Germinal center (tissue), 1 donor: ENCODE measurements at regions not wholly inside any gene's neighbourhood (a gene's known extent, or its start where the extent isn't known, plus 50 kb on each side); places are given as distances from the start of the nearest gene placed in this dataset.
A peak's percentile ranks its signal among the peaks of the same experiment; 100 is the strongest.

Experiments
- DNase-seq: peaks from one replicate; pipeline ENCODE4 v3.0.0; 2012; ENCODE audit warnings: mixed read lengths, low spot score

DNA sequence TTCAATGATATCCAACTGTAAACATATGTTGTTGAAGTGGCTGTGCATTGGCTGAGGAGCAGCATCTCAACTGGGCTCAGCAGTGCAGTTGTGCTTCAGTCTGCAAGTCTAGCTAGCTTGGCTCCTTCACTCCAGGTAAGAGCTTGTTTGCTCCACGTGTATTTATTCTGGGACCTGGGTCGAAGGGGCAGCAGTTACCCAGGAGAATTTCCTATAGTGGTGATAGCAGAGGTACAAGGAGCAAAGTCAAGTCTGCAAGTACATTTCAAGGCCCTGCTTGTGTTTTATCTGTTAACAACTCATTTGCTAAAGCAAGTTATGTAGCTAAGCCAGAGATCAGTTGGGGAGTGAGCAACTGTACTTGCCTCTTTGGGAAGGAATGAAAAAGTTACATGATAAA, 286.2 kb upstream of the UMPS start:
- DNase-seq: no peak

DNA sequence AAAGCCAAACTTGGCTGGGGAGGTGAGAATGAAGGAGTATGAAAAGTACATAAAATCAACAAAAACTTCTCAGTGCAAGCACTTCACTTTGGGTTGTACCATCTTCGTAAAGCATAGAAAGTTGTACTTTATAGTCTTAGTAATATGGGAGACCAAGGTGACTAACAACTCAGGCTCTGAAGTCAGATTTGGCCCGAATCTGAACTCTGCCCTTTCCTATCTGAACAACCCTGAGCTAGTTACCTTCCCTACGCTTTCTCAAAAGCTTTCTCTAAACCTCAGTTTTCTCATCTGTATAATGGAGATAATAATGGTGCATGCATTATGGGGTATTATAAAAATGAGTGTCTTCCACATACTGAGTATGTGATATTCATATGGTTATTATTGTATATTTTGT, 285.4 kb upstream of the UMPS start:
- no peak for DNase-seq

DNA sequence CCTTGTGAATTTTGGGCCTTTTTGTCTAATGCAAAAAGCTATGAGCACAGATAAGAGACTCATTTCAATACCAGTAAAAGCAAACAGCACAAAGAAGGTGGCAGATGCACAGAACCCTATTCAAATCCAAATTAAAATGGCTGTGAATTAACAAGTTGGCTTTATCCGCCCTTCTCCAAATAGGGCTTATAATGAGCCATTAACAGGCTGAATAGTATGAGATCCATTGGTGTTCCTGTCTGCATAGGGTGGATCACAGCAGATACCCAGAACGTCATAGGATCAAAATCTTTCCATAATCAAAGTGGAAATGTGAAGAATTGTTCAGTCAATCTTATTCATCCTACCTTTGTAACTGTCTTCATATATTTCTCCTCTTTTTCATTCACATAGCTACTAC, 282.4 kb upstream of the UMPS start:
- DNase-seq: no peak

DNA sequence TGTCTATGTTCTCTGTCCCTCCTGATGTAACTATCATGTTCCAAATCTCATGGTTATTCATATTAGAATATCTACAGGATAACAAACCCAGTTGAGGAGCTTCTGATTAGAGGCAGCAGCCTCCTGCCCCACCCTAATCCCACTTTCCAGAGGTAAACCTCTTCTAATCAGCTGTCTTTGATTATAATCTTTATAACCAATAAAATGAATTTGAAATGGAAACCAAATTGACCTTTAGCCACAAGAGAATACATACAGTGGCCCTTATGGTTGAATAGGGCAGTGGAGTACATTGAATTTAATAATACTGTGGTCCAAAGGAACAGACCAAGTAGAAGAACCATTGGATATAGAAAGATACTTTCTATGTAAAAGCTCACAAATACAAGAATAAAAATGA, 281.3 kb upstream of the UMPS start:
- no peak for DNase-seq

DNA sequence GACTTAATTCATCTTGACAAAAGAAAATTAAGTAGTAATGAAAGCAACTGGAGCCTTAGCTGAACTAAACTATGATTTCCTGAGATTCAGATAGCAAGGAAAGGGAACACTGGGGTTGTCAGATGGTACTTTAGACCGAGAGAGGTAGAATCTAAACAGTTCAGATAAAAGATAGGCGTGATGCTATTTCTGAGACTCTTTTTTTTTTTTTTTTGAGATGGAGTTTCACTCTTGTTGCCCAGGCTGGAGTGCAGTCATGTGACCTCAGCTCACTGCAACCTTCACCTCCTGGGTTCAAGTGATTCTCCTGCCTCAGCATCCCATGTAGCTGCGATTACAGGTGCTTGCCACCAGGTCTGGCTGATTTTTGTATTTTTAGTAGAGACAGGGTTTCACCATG, 279.9 kb upstream of the UMPS start:
- DNase-seq: no peak

DNA sequence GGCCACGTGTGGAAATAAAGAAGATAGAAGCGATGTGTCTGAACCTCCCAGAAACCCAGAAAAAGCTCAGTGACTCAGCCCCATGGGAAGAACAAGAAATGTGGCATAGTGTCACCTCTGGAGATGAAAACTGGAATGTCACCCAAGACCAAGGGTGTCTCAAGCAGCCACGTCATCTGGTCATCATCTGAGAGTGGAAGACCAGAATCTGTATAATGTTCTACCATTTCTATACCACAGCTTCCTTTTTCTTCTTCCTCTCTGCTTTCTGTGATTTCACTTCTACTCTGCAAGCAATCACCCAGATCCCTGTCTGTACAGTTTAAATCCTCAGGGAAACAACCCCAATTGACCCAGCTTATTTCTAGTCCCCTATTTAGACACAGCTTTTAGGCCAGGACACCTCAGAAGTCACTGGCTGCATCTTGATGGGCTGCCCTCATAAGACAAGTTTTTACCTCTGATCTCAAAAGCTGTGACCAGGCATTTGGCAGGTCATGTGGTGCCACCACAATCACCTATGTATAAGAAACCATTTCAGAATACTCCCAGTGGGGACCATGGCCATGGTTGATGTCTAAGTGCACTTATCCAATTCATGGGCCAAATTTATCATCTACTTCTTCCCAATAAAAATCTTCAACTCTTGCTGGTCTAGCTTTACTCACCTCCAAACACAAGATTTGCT, 278.5 kb upstream of the UMPS start:
- no peak for DNase-seq

DNA sequence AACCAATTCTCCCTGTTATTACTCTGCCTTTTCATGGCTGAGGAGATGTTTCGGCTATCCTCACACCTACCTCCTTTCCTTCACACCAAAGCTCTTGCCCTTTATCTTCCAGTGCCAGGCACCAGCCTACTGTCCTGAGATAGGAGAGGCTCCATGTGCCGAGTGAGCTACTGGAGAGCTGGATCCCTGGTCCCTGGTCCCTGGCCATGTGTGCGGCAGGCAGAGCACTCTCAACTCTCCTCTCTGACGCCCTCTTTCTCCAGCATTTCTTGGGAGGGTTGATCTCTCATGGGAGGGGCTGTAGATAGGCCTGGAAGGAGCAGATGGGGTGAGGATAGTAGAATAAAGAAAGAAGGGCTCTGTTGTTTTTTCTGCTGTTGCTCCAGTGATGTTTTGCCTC, 277.1 kb upstream of the UMPS start:
- no peak for DNase-seq

DNA sequence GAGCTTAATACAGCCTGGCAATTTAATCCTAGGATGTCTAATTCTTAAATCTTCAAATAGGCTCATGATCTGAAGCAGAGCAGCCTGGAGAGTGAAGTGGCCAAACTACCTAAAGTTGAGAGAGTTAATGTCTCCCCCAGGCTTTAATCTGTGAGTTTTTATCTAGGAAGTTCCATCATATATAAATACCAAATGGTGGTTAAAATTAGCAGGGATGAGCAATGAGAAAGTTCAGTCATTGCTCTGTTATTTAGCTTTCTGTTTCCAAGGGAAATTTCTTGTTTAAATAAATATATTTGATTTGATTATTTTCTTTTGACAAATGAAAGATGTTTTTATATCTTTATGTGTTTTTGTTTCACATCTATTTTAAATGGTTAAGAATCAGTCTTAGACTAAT, 274.4 kb upstream of the UMPS start:
- DNase-seq: no peak

DNA sequence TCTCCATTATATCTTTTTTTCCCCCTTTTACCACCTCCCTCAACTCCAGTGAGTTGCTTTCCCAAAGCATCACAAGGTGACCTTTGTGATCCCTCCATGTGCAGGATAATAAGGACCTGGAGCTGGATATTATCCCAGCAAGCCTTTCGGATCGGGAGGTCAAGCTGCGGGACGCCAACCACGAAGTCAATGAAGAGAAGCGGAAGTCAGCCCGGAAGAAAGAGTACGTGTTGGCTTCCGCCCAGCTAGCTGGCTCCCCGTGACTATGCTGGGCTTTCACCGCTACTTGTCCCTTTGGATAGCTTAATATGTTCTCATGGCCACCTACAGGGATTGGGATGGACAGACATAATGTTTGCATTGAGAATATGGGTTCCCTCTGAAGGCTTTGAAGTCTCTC, 273.7 kb upstream of the UMPS start:
- no peak for DNase-seq

DNA sequence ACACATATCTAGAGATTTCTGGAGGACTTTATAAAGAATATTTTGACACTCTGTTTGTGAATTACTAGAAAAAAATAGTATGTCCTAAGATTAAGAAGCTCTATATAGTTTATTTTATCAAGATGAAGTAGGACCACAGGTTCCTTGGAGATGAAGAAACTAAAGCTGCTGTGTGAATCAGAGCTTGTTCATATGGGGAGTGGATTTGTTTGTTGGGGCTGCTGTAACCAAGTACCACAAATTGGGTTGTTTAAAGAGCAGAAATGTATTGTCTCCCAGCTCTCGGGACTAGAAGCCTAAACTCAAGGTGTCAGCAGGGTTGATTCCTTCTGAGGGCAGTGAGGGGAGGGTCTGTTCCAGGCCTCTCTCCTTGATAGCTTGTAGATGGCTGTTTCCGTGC, 270.6 kb upstream of the UMPS start:
- DNase-seq: no peak

DNA sequence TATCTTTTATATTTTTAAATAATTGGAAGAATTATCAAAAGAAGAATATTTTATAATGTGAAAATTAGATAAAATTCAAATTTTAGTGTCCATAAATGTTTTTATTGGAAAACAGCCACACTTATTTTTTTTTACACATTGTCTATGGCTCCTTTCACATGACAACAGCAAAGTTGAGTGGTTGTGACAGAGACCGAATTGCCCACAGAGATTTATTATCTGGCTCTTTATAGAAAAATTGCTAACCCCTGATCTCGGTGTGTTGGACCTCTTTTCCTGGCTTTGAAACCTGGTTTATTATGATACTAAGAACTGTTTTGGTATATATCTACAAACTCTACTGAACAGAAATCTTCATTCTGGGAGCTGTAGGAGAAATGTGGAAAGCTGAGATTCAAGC, 269.1 kb upstream of the UMPS start:
- DNase-seq: no peak

DNA sequence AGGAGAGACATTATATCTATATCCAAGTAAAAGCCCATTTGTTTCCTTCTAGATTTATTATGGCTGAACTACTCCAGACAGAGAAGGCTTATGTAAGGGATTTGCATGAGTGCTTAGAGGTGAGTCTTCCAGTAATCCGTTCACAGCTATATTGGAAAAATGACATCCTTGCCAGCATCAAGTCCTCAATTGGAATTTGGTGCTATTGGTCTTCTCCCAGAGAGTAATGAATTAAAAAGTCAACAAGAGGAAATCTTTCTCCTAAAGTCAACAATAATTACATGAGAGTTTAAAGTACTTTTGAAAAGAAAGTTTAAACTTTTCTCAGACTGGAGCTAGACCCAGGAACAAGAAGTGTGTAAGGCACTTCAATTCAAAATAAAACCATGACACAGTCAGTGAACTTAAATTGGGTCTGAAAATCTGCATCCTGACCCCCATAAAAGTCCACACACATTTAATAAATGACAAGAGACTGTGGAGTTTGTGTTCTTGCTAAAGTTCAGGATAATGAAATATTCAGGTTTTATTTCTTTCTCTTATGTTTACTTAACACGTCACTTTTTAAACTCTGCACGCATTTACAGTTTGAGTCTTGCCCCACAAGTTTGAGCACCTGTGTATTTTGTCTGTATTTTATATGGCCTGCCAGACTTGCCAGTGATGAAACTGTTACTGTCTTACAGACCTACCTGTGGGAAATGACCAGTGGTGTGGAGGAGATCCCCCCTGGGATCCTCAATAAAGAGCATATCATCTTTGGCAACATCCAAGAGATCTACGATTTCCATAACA, 268.2 kb upstream of the UMPS start:
- no peak for DNase-seq

DNA sequence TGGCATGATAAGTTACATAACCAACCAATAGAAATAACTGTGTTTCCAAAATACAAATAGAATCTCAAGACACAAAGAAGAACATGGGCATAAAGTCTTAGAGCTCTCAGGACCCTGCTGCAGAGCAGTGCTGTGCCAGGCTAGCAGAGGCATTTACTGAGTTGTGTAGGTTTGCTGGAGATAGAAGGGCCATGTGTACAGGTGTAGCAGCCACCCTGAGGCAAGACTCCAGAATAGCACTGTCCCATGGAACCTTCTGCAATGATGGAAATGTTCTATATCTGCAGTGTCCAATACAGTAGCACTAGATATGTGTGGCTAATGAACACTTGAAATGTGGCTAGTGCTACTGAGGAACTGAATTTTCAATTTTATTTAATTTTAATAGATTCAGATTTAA, 267.0 kb upstream of the UMPS start:
- DNase-seq: no peak

DNA sequence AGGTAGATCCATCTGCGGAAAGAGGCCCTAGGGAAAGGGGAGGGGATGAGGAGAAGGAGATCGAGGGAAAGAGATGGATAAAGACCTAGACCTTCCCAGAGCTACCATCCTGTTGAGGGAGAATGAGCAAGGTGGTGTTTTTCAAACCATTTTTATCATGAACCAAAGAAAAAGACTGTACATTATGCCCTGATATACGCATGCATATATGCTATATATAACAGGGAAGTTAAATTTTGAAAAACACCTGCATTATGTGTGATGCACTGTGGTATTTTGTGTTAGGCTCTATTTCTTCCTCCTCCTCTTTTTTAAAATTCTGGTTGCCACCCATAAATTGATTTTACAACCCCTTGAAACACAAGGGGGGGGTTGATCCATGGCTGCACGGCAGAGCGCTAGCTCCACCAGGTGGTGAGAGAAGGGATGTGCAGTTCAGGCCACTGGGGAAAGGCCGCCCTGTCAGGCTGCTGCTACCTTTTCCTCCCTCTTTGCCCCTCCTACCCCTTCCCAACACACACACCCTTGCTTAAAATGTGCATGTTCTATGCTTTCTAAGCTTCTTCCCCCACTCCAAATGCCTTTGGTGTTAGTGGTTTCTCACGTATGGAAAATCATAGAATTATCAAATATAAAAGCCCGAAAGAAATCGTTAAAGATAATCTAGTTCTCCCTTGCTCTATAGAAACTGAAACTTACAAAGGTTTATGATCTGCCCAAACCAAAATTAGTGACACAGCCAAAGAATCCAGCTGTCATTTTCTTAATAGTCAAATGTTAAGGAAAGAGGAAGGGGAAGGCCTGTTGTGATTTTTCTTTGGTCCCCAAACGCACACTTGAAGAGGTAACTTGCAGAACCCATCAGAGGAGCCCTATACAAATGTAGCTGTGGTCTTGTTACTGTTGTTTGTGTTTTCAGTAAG, 262.0 kb upstream of the UMPS start:
- peak; percentile 65 for DNase-seq

DNA sequence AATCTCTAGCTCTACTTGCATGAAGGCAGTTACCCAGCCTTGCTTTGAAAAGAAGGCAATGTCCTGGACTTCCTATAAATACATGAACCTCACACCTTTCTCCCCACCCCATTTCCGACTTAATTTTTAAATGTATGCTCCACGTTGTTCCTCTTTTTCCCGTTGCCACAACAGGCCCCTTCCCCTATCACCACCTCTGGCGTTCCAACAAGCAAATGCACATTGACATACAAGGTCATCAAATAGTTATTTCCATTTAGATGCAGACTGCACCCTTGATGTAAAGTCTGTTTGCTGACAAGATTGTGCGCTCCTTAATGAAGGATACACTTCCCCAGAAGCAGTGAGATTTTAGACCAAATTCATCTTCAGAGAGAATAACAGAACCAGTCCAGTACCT, 260.7 kb upstream of the UMPS start:
- DNase-seq: no peak

DNA sequence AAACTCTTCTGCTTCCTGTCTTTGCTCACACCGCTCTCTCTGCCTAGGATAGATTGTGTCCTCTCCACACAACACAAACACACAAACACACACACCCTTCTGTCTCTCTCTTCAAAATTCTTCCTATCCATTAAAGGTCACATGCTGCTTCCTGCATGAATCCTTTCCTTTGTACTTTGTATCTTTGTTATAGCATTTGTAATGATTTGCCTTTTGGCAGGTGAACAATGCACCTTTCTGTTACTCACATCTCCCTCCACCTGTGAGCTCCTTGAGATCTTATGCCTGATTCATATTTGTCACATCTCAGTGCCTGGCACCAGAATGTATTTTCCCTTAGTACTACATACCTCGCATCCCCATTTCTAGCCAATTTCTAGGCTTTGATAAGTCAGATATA, 251.4 kb upstream of the UMPS start:
- no peak for DNase-seq

DNA sequence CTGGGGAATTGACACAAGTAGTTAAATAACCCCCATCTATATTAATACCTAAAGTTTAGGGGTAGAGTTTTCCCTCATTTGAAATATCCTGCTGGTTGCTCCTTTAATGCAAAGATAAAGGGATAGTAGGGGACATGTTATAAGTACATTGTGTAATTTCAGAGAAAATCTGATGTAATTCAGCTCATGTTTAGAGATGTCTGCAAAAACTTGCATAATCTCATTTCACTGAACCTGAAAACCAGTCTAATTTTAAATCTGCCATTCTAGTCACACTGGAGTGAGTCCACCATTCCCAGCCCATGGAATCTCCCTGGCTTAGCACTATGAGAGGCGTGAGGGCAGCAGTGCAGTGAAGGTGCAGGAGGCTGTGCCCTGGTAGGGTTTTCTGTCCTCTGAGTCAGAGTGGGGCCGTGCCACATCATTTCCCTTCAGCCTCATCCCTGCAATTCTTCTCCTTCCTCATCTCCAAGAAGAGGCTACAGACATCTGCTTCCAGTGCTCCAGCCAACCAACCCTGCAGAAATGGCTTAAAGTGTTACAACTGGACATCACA, 246.3 kb upstream of the UMPS start:
- DNase-seq: no peak

DNA sequence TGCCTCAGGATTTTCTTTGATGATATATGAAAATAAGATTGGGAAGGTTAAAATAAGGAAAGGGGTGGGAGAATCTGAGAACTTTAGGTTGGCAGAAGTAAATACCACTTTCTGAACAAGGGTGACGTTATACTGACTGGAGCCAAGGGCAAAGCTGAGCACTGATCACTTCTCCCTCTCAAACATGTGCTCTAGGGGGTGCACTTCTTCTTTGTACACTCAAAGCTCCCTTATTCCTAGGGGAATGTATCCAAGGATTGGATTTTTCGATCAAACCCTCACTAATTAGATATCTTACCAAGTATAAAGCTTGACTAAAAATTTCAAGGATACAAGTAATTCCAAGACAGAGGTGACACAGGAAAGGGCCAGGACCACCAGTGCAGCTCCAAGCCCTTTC, 243.9 kb upstream of the UMPS start:
- no peak for DNase-seq

DNA sequence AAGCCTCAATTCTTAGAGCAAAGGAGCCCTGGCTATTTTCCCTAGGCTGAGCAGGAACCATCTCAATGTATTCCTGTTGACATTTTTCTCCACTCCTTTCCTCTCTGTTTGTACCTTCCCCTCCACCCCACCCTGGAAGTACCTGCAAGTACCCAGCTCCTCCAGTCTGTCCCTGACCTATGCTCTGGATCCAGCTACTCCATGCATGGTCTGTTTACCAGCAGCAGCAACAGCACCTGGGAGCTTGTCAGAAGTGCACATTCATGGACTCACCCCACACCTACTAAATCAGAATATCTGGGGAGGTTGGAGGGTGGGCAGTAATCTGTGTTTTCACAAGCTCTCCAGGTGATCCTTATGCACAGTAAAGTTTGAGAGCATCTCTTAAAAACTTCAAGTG, 240.7 kb upstream of the UMPS start:
- no peak for DNase-seq

DNA sequence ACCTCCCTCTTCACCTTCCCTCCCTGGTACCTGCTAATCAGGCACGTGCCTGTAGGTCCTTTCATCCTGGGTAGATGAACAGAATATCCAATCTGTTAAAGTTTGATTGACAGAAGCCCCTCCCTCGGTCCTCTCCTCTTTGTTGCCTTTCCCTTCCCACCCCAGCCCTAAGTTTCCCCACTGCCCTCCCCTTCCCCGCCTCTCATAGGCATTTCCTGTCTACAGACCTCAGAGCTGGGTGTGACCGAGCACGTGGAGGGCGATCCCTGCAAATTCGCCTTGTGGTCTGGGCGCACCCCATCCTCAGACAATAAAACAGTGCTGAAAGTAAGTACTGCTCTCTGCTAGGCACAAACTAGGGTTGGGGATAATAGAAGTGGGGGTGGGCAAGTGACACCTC, 239.2 kb upstream of the UMPS start:
- DNase-seq: no peak

DNA sequence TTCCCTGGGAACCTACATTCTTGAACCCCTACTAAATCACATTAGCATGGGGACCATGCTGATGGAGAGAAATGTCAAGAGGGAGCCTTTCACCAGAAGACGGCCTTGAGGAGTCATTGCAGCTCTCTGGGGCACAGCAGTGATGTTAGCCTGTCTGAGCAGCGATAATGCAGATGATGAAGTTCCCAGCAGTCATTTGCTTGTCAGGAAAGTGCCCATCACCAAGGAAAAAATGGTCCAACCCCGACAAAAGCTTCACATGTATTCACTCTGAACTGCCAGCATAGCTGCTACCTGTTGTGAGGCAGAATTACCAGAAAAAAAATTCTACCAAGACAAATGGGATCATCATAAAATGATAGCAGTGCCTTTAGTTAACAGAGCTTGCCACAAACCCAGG, 238.4 kb upstream of the UMPS start:
- DNase-seq: no peak

DNA sequence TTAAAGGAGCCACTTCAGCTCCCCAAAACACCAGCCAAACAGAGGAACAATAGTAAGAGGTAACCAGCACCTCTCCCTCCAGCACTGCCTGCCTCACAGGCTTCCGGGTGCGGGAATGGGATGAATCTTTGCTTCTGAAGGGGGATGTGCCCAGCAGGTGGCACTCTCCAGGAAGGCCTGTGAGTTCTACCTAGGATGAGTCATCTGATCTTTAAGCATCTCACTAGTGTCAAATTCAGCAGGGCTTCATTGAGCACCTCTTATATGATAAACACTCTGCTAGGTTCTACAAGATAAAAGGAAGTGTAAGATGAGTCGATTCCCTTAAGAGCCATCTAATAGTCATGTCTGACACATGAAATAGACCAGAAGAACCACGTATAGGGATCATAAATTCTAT, 237.4 kb upstream of the UMPS start:
- DNase-seq: no peak

DNA sequence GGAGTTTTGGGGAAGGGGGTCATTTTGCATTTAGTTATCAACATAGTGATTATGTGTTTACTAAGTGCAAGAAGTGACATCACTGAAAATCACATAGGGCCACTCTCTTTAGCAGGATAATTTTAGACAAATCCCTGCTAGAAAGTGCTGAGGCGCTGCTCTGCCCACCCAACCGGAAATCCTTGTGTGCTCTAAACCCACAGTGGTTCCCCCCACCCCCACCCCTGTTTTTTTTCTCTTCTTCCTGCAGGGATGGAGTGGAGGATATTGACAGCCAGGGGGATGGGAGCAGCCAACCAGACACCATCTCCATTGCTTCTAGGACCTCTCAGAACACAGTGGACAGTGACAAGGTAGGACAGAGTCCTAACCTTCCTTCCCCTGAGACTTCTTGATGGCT, 234.2 kb upstream of the UMPS start:
- DNase-seq: no peak
